ENCODE measurements at regions not wholly inside any gene's neighbourhood (a gene's known extent, or its start where the extent isn't known, plus 50 kb on each side); places are given as distances from the start of the nearest gene placed in this dataset.

DNA sequence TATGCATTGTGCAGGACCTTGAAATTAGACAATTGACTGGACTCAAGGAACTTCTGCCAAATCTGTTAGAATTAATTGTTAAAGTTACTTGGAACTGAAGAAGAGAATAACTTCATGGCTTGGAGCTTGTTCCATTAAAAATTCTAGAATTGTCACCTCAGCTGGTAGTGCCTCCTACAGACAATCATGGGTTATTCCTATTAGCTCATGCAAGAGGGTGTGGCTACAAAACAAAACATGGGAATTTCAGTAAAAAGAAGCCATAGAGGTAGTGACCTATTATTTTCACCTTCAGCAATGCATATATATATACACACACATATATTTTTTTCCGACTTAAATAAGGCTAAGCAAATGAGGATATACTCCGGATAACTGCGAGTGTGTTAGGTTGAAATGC is 181.9 kb upstream of the DTNA start:
- no peak for TF ChIP-seq MTA2 (IDR thresholded peaks at IDR 0.05; ENCODE audit: low read depth)
- TF ChIP-seq, protein P1, sequence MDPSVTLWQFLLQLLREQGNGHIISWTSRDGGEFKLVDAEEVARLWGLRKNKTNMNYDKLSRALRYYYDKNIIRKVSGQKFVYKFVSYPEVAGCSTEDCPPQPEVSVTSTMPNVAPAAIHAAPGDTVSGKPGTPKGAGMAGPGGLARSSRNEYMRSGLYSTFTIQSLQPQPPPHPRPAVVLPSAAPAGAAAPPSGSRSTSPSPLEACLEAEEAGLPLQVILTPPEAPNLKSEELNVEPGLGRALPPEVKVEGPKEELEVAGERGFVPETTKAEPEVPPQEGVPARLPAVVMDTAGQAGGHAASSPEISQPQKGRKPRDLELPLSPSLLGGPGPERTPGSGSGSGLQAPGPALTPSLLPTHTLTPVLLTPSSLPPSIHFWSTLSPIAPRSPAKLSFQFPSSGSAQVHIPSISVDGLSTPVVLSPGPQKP (IDR thresholded peaks at IDR 0.05; ENCODE audit: low read depth, low read length), result no peak
- no peak for TF ChIP-seq CBFB (IDR thresholded peaks at IDR 0.05; ENCODE audit: low read depth)
- TF ChIP-seq CEBPB (IDR thresholded peaks at IDR 0.05; ENCODE audit: borderline replicate concordance in 1 of 2, low read depth in 2 of 2, low read length in 2 of 2), result no peak
- no peak for TF ChIP-seq STAT3 (IDR thresholded peaks at IDR 0.05; ENCODE audit: low read depth, low read length)
- TF ChIP-seq ZNF24 (IDR thresholded peaks at IDR 0.05), result no peak
- TF ChIP-seq, protein P2, sequence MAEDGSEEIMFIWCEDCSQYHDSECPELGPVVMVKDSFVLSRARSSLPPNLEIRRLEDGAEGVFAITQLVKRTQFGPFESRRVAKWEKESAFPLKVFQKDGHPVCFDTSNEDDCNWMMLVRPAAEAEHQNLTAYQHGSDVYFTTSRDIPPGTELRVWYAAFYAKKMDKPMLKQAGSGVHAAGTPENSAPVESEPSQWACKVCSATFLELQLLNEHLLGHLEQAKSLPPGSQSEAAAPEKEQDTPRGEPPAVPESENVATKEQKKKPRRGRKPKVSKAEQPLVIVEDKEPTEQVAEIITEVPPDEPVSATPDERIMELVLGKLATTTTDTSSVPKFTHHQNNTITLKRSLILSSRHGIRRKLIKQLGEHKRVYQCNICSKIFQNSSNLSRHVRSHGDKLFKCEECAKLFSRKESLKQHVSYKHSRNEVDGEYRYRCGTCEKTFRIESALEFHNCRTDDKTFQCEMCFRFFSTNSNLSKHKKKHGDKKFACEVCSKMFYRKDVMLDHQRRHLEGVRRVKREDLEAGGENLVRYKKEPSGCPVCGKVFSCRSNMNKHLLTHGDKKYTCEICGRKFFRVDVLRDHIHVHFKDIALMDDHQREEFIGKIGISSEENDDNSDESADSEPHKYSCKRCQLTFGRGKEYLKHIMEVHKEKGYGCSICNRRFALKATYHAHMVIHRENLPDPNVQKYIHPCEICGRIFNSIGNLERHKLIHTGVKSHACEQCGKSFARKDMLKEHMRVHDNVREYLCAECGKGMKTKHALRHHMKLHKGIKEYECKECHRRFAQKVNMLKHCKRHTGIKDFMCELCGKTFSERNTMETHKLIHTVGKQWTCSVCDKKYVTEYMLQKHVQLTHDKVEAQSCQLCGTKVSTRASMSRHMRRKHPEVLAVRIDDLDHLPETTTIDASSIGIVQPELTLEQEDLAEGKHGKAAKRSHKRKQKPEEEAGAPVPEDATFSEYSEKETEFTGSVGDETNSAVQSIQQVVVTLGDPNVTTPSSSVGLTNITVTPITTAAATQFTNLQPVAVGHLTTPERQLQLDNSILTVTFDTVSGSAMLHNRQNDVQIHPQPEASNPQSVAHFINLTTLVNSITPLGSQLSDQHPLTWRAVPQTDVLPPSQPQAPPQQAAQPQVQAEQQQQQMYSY (CRISPR knock-in tag; IDR thresholded peaks at IDR 0.05), result no peak
- TF ChIP-seq FOXK2 (IDR thresholded peaks at IDR 0.05), result no peak
- no peak for TF ChIP-seq MEF2A (IDR thresholded peaks at IDR 0.05; ENCODE audit: insufficient read depth, low read depth, low read length)
- TF ChIP-seq, protein P3, sequence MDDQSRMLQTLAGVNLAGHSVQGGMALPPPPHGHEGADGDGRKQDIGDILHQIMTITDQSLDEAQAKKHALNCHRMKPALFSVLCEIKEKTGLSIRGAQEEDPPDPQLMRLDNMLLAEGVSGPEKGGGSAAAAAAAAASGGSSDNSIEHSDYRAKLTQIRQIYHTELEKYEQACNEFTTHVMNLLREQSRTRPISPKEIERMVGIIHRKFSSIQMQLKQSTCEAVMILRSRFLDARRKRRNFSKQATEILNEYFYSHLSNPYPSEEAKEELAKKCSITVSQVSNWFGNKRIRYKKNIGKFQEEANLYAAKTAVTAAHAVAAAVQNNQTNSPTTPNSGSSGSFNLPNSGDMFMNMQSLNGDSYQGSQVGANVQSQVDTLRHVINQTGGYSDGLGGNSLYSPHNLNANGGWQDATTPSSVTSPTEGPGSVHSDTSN (IDR thresholded peaks at IDR 0.05; ENCODE audit: insufficient replicate concordance, low read depth, low read length), result no peak
- TF ChIP-seq, protein P4, sequence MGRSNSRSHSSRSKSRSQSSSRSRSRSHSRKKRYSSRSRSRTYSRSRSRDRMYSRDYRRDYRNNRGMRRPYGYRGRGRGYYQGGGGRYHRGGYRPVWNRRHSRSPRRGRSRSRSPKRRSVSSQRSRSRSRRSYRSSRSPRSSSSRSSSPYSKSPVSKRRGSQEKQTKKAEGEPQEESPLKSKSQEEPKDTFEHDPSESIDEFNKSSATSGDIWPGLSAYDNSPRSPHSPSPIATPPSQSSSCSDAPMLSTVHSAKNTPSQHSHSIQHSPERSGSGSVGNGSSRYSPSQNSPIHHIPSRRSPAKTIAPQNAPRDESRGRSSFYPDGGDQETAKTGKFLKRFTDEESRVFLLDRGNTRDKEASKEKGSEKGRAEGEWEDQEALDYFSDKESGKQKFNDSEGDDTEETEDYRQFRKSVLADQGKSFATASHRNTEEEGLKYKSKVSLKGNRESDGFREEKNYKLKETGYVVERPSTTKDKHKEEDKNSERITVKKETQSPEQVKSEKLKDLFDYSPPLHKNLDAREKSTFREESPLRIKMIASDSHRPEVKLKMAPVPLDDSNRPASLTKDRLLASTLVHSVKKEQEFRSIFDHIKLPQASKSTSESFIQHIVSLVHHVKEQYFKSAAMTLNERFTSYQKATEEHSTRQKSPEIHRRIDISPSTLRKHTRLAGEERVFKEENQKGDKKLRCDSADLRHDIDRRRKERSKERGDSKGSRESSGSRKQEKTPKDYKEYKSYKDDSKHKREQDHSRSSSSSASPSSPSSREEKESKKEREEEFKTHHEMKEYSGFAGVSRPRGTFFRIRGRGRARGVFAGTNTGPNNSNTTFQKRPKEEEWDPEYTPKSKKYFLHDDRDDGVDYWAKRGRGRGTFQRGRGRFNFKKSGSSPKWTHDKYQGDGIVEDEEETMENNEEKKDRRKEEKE (IDR thresholded peaks at IDR 0.05), result no peak
- no peak for TF ChIP-seq TCF3 (IDR thresholded peaks at IDR 0.05; ENCODE audit: borderline replicate concordance, insufficient read depth, low read depth, low read length)
- TF ChIP-seq, protein P5, sequence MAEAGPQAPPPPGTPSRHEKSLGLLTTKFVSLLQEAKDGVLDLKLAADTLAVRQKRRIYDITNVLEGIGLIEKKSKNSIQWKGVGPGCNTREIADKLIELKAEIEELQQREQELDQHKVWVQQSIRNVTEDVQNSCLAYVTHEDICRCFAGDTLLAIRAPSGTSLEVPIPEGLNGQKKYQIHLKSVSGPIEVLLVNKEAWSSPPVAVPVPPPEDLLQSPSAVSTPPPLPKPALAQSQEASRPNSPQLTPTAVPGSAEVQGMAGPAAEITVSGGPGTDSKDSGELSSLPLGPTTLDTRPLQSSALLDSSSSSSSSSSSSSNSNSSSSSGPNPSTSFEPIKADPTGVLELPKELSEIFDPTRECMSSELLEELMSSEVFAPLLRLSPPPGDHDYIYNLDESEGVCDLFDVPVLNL (IDR thresholded peaks at IDR 0.05; ENCODE audit: low read depth, low read length), result no peak
- no peaks in the 10 kb centered on the region for H3K79me2 ChIP-seq (ENCODE audit: control insufficient read depth, insufficient read depth, low read length)
- ChIA-PET SMC1A (ENCODE audit: uncharacterized antibody, unreplicated experiment) (interaction anchor here (1.1 to 2.0 kb wide), 3 partner anchors 16 to 20 kb away, joined by 3 to 7 read pairs (median 5); no protein-coding TSS in a partner anchor), RAD21 (ENCODE audit: unreplicated experiment) (interaction anchor here (0.9 to 1.5 kb wide), 3 partner anchors 9 to 19 kb away, joined by 3 to 4 read pairs (median 3); no protein-coding TSS in a partner anchor), POLR2A (no interaction called here), CTCF (interaction anchor here (1.0 to 1.5 kb wide), 3 partner anchors 9 to 405 kb away, joined by 3 to 4 read pairs (median 3); no protein-coding TSS in a partner anchor)
- intact Hi-C loops (cut with micrococcal nuclease; ENCODE audit: unreplicated experiment), result no loop called here
- no peak overlapping the region for H2AFZ ChIP-seq (ENCODE audit: control insufficient read depth, low read depth, low read length)
- in situ Hi-C loops (cut with MboI), result no loop called here
- WGBS (ENCODE audit: insufficient coverage, insufficient replicate concordance, low lambda C conversion rate, missing lambda C conversion rate), result 32% methylated on average over 3 of the region's 3 CpGs
- H3K27me3 ChIP-seq (replicated peaks in 1 of 2; ENCODE audit: control insufficient read depth in 2 of 2, insufficient read depth in 2 of 2, low read length in 1 of 2), result no peaks in the 10 kb centered on the region
- ATAC-seq (no peak), FAIRE-seq (no peak), DNase-seq (ENCODE audit: low read depth, low spot score) (no peak)
- H3K4me2 ChIP-seq (ENCODE audit: control insufficient read depth, insufficient read depth), result no peak overlapping the region
- H3K36me3 ChIP-seq (ENCODE audit: control insufficient read depth in 2 of 2, insufficient read depth in 2 of 2, low read length in 1 of 2), result no peaks in the 10 kb centered on the region
- no peaks in the 10 kb centered on the region for H3K9me3 ChIP-seq (replicated peaks; ENCODE audit: control insufficient read depth, insufficient read depth, low read length)
- no peak overlapping the region for H3K27ac ChIP-seq (ENCODE audit: control insufficient read depth, insufficient read depth)
- H3K4me3 ChIP-seq, result no peak overlapping the region
- no TSS peak for BruUV-seq (replicated peaks)
- H3K4me1 ChIP-seq (ENCODE audit: control insufficient read depth, insufficient read depth, low read length), result no peaks in the 10 kb centered on the region
- no peak overlapping the region for H3K9ac ChIP-seq (ENCODE audit: control insufficient read depth, insufficient read depth, low read length)
- no peaks in the 10 kb centered on the region for H4K20me1 ChIP-seq (ENCODE audit: control insufficient read depth, insufficient read depth)

All from GM12878 (cell line).